Loucy (cell line): ENCODE measurements at regions not wholly inside any gene's neighbourhood (a gene's known extent, or its start where the extent isn't known, plus 50 kb on each side); places are given as distances from the start of the nearest gene placed in this dataset.

Experiments used
- H2AFZ ChIP-seq: fragments of 200-600 bp; sonication (generic); 2 replicates; pipeline ENCODE4 v1.6.0; 2016; ENCODE audit warnings: antibody characterized with exemption, mild to moderate bottlenecking, low read length, moderate library complexity
- H3F3A ChIP-seq: fragments of 200-600 bp; 2 replicates; pipeline ENCODE4 v1.6.0; 2016; ENCODE audit warnings: antibody characterized with exemption, low read depth, mild to moderate bottlenecking
- H3K27me3 ChIP-seq: fragments of 200-600 bp; sonication (generic); 2 replicates; pipeline ENCODE4 v1.6.1; 2014; ENCODE audit warnings: low read length, mild to moderate bottlenecking; ENCODE audit not compliant: insufficient read depth, poor library complexity, severe bottlenecking
- H3K36me3 ChIP-seq: fragments of 200-600 bp; sonication (generic); 2 replicates; pipeline ENCODE4 v1.6.1; 2016; ENCODE audit warnings: low read length; ENCODE audit not compliant: insufficient read depth
- H3K4me1 ChIP-seq: fragments of 200-600 bp; sonication (generic); 2 replicates; pipeline ENCODE4 v1.5.1; 2014; ENCODE audit warnings: low read length, mild to moderate bottlenecking; ENCODE audit not compliant: insufficient read depth, poor library complexity, severe bottlenecking
- H3K4me2 ChIP-seq: fragments of 200-600 bp; sonication (generic); 2 replicates; pipeline ENCODE4 v1.6.0; 2014; ENCODE audit warnings: antibody characterized with exemption, low read length, low read depth, mild to moderate bottlenecking; ENCODE audit not compliant: poor library complexity, severe bottlenecking
- H3K4me3 ChIP-seq: fragments of 200-600 bp; sonication (generic); 2 replicates; pipeline ENCODE4 v1.5.1; 2014; ENCODE audit warnings: low read length, mild to moderate bottlenecking, mixed read lengths; ENCODE audit not compliant: poor library complexity, severe bottlenecking
- H3K79me2 ChIP-seq: fragments of 200-600 bp; sonication (generic); 2 replicates; pipeline ENCODE4 v1.6.1; 2014; ENCODE audit warnings: low read length; ENCODE audit not compliant: insufficient read depth
- H3K9ac ChIP-seq: fragments of 200-600 bp; sonication (generic); 2 replicates; pipeline ENCODE4 v1.6.0; 2014; ENCODE audit warnings: mild to moderate bottlenecking, low read depth, low read length, moderate library complexity; ENCODE audit not compliant: poor library complexity, severe bottlenecking
- H3K9me2 ChIP-seq: fragments of 200-600 bp; sonication (generic); replicated peaks from 2 replicates; pipeline ENCODE4 v1.6.1; 2016; ENCODE audit warnings: low read depth, low read length, mixed read lengths
- H3K9me3 ChIP-seq: fragments of 200-600 bp; sonication (generic); 2 replicates; pipeline ENCODE4 v1.6.1; 2014; ENCODE audit warnings: mild to moderate bottlenecking, antibody characterized with exemption, low read length, low read depth; ENCODE audit not compliant: insufficient read depth
- H4K20me1 ChIP-seq: fragments of 200-600 bp; sonication (generic); 2 replicates; pipeline ENCODE4 v1.6.0; 2014; ENCODE audit warnings: antibody characterized with exemption, low read length, mild to moderate bottlenecking; ENCODE audit not compliant: insufficient read depth, poor library complexity, severe bottlenecking
- CTCF ChIP-seq: fragments of 200-600 bp; sonication (generic); conservative IDR thresholded peaks from 2 replicates; pipeline ENCODE4 v1.5.1; 2014; ENCODE audit warnings: mild to moderate bottlenecking, antibody characterized with exemption, low read length
- EZH2phosphoT487 ChIP-seq: fragments of 200-600 bp; IDR thresholded peaks from 2 replicates; pipeline ENCODE4 v1.6.1; 2018; ENCODE audit warnings: antibody characterized with exemption, mild to moderate bottlenecking, moderate library complexity, borderline replicate concordance

GRCh38 chr2:183594150-183594549, 469.9 kb downstream of the NUP35 start:
- no peak overlapping the region for H3K4me2 ChIP-seq
- no peaks in the 10 kb centered on the region for H3K36me3 ChIP-seq
- no peaks in the 10 kb centered on the region for H3K9me3 ChIP-seq
- H3K9me2 ChIP-seq: no peaks in the 10 kb centered on the region
- H3K27me3 ChIP-seq: no peaks in the 10 kb centered on the region
- no peak overlapping the region for H3K4me3 ChIP-seq
- no peaks in the 10 kb centered on the region for H3K4me1 ChIP-seq
- H2AFZ ChIP-seq: no peak overlapping the region
- TF ChIP-seq EZH2phosphoT487 (no peak), CTCF (no peak)
- H4K20me1 ChIP-seq: no peaks in the 10 kb centered on the region
- H3K9ac ChIP-seq: no peak overlapping the region
- no peaks in the 10 kb centered on the region for H3K79me2 ChIP-seq
- no peaks in the 10 kb centered on the region for H3F3A ChIP-seq

- no peaks in the 10 kb centered on the region for H3K79me2 ChIP-seq
- no peaks in the 10 kb centered on the region for H3F3A ChIP-seq
- H3K9me2 ChIP-seq: no peaks in the 10 kb centered on the region
- H3K27me3 ChIP-seq: no peaks in the 10 kb centered on the region
- H3K4me2 ChIP-seq: no peak overlapping the region
- TF ChIP-seq CTCF (no peak), EZH2phosphoT487 (no peak)
- H3K4me1 ChIP-seq: no peaks in the 10 kb centered on the region
- H3K9me3 ChIP-seq: no peaks in the 10 kb centered on the region
- H3K36me3 ChIP-seq: no peaks in the 10 kb centered on the region
- H2AFZ ChIP-seq: no peak overlapping the region
- no peak overlapping the region for H3K9ac ChIP-seq
- H4K20me1 ChIP-seq: no peaks in the 10 kb centered on the region
- no peak overlapping the region for H3K4me3 ChIP-seq
Observed at GRCh38 chr2:183597841-183598240, 473.6 kb downstream of the NUP35 start.

- no peaks in the 10 kb centered on the region for H3K9me3 ChIP-seq
- H3K4me1 ChIP-seq: no peaks in the 10 kb centered on the region
- H3K4me2 ChIP-seq: no peak overlapping the region
- TF ChIP-seq EZH2phosphoT487 (no peak), CTCF (no peak)
- no peak overlapping the region for H3K4me3 ChIP-seq
- no peak overlapping the region for H2AFZ ChIP-seq
- H4K20me1 ChIP-seq: no peaks in the 10 kb centered on the region
- H3K36me3 ChIP-seq: no peaks in the 10 kb centered on the region
- no peak overlapping the region for H3K9ac ChIP-seq
- H3K27me3 ChIP-seq: no peaks in the 10 kb centered on the region
- no peaks in the 10 kb centered on the region for H3K79me2 ChIP-seq
- H3F3A ChIP-seq: no peaks in the 10 kb centered on the region
- H3K9me2 ChIP-seq: no peaks in the 10 kb centered on the region
Observed at GRCh38 chr2:183604065-183604464, 479.8 kb downstream of the NUP35 start.
